NCI-H1105 treated with DMSO at 0.1 percent for 48 hours (cell line): ENCODE measurements at regions not wholly inside any gene's neighbourhood (a gene's known extent, or its start where the extent isn't known, plus 50 kb on each side); places are given as distances from the start of the nearest gene placed in this dataset.
"Not testable (repeated sequence)": the region's sequence is repeated elsewhere in the genome, so short reads cannot be mapped to it uniquely, and the experiment has no call there.

Source experiments
- DNase-seq: peaks from one replicate; lab custom pipeline; 2025; lab: John Stamatoyannopoulos, UW

GRCh38 chr4:103499094-103499493 is 220.7 kb downstream of the TACR3 start:
- DNase-seq: no peak

DNA sequence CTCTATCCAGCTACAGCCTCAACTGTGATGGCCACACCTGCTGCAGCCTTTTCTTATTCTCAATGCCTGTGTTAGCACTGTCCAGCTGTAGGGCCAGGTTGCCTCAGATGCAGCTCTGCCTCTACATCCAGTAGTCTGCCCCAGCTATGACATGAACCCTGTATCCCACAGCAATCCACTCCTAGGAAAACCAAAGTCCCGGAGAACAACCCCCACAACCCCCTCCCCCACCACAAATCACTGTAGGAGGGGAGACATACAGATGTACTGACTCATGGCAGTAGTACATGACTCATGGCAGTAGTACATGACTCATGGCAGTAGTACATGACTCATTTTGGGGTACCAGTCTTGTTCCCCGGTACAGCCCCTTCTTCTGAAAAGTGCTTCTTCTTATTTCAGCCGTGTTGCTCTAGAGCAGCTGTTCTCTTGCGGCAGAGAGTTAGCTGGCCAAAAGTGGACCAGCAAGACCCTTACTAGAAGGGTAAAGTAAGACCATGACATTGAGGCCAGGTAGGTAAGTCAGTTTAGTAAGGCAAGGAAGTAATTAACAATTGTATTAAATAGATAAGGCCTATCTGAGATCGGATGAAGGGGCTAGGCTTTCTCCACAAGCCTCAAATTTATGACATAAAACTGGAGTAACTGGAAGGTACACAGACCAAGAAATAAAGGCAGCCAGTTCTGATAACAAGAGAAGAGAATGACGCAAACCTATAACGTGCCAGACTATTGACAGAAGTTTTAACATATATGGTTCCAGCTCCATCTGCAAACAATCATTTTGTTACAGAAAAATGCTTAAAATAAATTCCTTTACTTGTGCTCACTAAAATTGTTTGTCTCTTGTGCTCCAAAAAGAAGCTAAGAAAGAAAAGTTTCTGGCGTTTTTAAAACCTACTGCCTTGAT is 221.4 kb downstream of the TACR3 start:
- no peak for DNase-seq

DNA sequence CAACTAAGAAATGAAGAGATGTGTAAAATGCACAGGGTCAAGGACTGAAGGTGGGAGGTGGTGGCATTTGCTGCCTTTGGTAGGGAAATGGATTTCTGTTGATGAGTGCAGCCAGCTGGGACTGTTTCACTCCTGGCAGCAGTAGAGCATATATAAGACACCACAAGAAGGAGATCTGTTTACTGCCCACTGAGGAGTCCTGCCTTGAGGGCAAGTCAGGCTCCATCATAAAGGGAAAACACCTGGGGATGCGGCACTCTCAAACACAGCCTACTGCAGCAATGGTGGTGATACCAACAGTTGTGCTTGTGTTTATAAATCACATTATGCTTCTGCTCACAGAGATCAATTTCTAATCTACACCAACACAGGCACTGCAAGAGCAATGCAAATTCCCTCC is 222.1 kb downstream of the TACR3 start:
- DNase-seq: no peak

DNA sequence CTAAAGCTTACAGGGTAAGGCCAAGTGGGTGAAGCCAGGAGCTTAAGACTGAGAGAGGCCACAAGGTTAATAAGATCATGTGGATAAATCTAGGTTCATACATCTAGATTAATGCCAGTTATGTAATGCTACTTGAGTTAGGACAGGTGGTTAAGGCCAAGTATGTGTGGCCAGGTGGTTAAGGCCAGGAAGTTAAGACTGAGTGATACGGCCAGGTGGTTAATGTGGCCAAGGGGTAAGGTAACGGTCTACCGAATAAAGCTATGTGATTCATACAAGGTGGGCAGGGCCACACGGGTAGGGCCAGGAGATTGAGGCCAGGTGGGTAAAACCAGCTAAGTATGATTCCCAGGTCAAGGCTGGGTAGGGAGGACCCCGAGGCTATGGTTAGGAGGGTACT is 223.0 kb downstream of the TACR3 start:
- DNase-seq: no peak

DNA sequence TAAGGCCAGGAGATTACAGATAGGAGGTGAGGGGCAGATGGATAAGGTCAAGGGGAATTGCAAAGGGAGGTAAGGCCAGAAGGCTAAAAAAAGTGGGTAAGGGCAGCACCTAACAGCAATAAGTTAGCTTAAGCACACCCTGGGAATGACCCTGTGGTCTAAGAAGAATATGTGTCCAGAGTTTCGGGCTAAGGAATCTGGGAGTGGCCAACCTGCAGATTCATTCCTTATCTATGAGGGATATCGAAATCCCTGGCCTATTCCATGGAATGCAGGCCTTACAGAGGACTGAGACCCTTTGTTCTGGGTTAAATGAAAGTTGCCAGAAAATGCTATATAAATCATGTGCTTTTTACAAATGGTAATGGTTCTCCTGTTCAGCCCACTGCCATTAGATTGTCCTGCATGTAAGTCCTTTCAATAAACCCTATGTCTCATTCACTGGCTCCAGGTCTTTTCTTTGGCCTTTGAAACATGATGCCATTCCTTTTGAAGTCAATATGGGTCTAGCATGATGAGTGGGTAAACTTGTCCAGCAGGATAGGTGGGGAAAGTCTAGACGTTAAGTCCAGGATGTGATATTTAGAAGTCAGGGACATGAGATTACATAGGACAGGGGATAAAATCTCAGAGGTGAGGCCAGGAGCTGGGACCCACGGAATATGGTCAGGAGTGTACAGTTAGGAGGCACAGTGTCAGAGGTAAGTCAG is 226.2 kb downstream of the TACR3 start:
- DNase-seq: no peak

GRCh38 chr4:103485296-103485695 is 234.5 kb downstream of the TACR3 start:
- not testable (repeated sequence) for DNase-seq

GRCh38 chr4:103484521-103484920 is 235.3 kb downstream of the TACR3 start:
- no peak for DNase-seq

- no peak for DNase-seq
Observed at GRCh38 chr4:103482893-103483292, 236.9 kb downstream of the TACR3 start.

GRCh38 chr4:103482471-103482870 is 237.3 kb downstream of the TACR3 start:
- no peak for DNase-seq

GRCh38 chr4:103478734-103479133 is 241.1 kb downstream of the TACR3 start:
- DNase-seq: no peak

DNA sequence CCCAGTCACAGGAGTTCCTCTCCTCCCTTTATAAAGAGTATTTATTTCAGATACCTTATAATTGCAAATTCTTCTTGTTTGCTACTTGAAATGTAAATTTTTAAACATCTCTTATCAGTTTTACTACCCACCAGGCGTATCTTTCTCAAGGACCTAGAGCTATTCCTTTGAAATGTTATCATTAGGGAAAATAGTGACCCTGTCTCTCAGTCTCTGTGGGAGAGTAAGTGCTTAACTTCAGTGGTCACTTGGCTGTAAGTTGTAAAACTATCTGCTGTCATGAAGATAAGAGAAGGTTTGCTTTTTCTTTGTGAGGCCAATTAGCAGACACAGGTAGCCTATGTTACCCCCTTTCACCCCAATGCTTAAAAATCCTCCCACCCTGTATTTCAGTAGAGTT is 241.6 kb downstream of the TACR3 start:
- no peak for DNase-seq

GRCh38 chr4:103457566-103457965 is 259.4 kb upstream of the CENPE start:
- DNase-seq: no peak

GRCh38 chr4:103451341-103451740 is 253.2 kb upstream of the CENPE start:
- DNase-seq: no peak

DNA sequence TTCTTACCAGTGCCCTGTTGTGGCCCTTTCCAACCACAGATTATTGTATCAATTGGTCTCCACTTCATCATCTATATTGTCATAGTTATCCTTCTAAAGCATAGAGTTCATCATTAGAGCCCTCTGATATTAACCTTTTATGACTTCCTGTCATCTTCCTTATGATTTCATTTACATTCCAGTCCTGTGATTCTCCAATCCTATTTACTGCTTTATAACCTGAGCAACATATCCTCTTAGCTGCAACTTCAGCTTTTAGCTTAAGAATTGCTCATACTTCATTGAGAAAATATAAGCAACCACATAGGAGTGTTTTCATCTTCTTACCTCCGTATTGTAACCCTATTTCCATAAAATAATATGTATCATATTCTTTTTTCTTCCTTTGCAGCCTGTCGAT is 252.6 kb upstream of the CENPE start:
- no peak for DNase-seq

DNA sequence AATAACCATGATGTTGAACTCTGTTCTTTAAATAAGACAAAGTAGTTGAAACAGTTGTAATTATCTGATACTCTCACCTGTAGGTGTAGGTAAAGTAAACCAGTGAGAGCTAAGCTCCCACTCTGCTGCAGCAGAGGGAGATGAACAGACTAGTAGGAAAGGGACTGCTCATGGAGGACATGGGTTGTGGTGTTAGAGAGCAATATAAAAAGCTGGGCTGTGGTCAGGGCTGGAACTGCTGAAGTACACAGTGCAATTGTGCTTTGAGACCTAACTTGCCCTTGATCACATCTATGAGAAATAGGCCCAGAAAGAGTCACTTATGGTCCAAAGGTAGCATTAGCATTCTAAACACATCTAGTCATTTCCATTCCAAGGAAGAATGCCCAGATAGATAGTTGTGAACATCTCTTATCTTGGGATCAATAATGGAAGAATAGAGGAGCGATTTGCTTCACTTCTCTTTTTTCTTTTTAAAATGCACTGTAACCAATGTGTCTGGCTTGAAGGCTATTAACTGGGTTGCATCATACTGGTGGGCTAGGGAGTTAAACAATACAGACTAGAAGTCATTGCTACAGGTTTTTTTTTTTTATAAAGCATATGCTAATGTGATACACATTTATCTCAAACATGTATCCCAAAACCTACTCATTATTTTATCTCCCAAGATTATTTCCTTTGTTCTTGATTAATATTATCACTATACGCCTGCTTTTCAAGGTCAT is 251.3 kb upstream of the CENPE start:
- DNase-seq: no peak

- DNase-seq: no peak
Observed at GRCh38 chr4:103445377-103445776, 247.2 kb upstream of the CENPE start.

GRCh38 chr4:103443324-103443723 is 245.2 kb upstream of the CENPE start:
- no peak for DNase-seq

GRCh38 chr4:103429283-103429682 is 231.1 kb upstream of the CENPE start:
- DNase-seq: no peak

DNA sequence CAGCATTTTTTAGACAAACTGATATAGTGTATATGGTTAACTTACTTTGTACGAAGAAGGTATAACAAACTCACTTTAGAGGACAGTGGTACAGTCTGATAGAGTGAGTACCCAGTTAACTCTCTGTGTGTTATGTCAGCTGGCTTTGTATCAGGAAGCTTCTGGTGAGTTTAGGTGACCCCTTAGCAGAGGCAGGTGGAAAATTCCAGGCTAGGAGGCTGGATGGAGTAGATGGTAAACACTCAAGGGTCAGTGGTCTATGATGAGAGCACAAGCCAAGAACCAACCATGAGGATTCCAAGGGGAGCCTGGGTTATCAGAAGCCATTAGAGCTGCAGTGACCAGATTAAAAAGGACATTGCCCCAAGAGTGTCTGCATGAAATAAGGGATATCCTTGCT is 227.3 kb upstream of the CENPE start:
- DNase-seq: no peak

- peak; percentile 43 for DNase-seq
Observed at GRCh38 chr4:103424853-103425252, 226.7 kb upstream of the CENPE start.

- no peak for DNase-seq
Observed at GRCh38 chr4:103423261-103423660, 225.1 kb upstream of the CENPE start.

DNA sequence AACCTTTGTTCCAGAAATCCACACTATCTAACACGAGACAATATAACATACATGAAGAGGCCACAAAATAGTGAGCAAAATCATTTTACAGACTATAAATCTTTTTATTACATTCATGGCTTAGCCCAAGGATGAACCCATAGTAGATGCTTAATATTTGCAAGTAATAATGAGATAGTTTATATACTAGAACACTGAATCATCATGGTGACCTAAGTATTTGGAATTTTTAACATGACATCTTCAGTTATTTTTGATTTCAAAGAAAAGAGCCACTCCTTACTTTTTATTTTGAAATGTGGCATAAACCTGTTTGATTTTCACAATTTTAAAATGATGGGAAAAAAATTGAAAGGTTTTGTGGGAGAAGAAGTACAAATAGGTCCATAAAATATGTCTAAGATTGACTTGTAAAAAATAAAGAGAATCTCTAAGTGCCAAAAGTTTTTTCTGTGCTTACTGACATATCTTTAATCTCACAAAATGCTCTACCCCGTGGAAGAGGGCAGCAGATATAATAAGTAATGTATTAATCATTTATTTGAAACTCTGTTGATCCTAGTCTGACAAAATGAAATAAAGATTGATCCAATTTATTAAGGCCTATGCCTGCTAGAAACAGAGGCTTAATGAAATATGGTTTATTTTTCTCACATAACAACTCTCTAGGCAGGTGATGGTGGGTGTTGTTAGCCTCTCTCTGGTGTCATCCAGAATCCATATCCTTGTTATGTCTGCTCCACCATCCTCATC is 224.5 kb upstream of the CENPE start:
- no peak for DNase-seq
